HG03060 (cell line): ENCODE measurements at regions not wholly inside any gene's neighbourhood (a gene's known extent, or its start where the extent isn't known, plus 50 kb on each side); places are given as distances from the start of the nearest gene placed in this dataset.

Source experiments
- ATAC-seq: cut with Tn5 transposase; IDR thresholded peaks from one replicate; pipeline ENCODE4 v1.9.1; 2021; ENCODE audit warnings: low read depth, moderate number of reproducible peaks; ENCODE audit not compliant: unreplicated experiment

GRCh38 chr7:114852293-114852692, 69.6 kb upstream of the MDFIC start:
- no peak for ATAC-seq

GRCh38 chr7:114853189-114853588, 68.7 kb upstream of the MDFIC start:
- ATAC-seq: no peak

- no peak for ATAC-seq
Measured at GRCh38 chr7:114854369-114854768, 67.5 kb upstream of the MDFIC start.

GRCh38 chr7:114856625-114857024, 65.3 kb upstream of the MDFIC start:
- no peak for ATAC-seq

GRCh38 chr7:114857605-114858004, 64.3 kb upstream of the MDFIC start:
- ATAC-seq: no peak

GRCh38 chr7:114859477-114859876, 62.4 kb upstream of the MDFIC start:
- ATAC-seq: no peak

GRCh38 chr7:114860206-114860605, 61.7 kb upstream of the MDFIC start:
- ATAC-seq: no peak

- no peak for ATAC-seq
Measured at GRCh38 chr7:114862406-114862805, 59.5 kb upstream of the MDFIC start.

- ATAC-seq: no peak
Measured at GRCh38 chr7:114864278-114864677, 57.6 kb upstream of the MDFIC start.

- ATAC-seq: peak; percentile 77
Measured at GRCh38 chr7:114865564-114865963, 56.3 kb upstream of the MDFIC start.
